ENCODE measurements at regions not wholly inside any gene's neighbourhood (a gene's known extent, or its start where the extent isn't known, plus 50 kb on each side); places are given as distances from the start of the nearest gene placed in this dataset.

GRCh38 chr18:55102958-55103456 lies 143.7 kb upstream of the CCDC68 start:
- Histone ChIP-seq H2AFZ (ENCODE audit: low read length) (no peak overlapping the region), H4K20me1 (ENCODE audit: low read length) (no peaks in the 10 kb centered on the region), H3K9ac (ENCODE audit: low read length) (no peak overlapping the region), H3K36me3 (ENCODE audit: low read depth, low read length) (no peaks in the 10 kb centered on the region), H3F3A (ENCODE audit: low read length, unreplicated experiment) (no peaks in the 10 kb centered on the region), H3K4me2 (ENCODE audit: low read length) (no peak overlapping the region), H3K9me2 (replicated peaks; ENCODE audit: low read length) (no peaks in the 10 kb centered on the region), H3K4me1 (ENCODE audit: insufficient read depth, low read length) (peaks cover 20% of the 10 kb centered on the region), H3K4me3 (ENCODE audit: low read length) (no peak overlapping the region), H3K27ac (ENCODE audit: low read length) (no peak overlapping the region), H3K9me3 (ENCODE audit: low read length) (no peaks in the 10 kb centered on the region), H3K79me2 (ENCODE audit: low read length) (no peaks in the 10 kb centered on the region), H3K27me3 (ENCODE audit: low read length) (no peaks in the 10 kb centered on the region)
- TF ChIP-seq CTCF (conservative IDR thresholded peaks at IDR 0.05; ENCODE audit: low read depth, low read length), result no peak
- TF ChIP-seq EZH2phosphoT487 (IDR thresholded peaks at IDR 0.05; ENCODE audit: borderline replicate concordance, low read length), result no peak
- no peak for TF ChIP-seq EZH2 (IDR thresholded peaks at IDR 0.05; ENCODE audit: low read length, unreplicated experiment)
- ChIA-PET CTCF (no interaction called here), POLR2A (ENCODE audit: unreplicated experiment) (no interaction called here)
- ATAC-seq (no peak), DNase-seq (no peak)
- BruUV-seq (replicated peaks), result no TSS peak
- intact Hi-C loops (cut with micrococcal nuclease), result loop anchor here (5.0 kb wide), 1 partner anchor 101 kb away; no protein-coding TSS in a partner anchor

DNA sequence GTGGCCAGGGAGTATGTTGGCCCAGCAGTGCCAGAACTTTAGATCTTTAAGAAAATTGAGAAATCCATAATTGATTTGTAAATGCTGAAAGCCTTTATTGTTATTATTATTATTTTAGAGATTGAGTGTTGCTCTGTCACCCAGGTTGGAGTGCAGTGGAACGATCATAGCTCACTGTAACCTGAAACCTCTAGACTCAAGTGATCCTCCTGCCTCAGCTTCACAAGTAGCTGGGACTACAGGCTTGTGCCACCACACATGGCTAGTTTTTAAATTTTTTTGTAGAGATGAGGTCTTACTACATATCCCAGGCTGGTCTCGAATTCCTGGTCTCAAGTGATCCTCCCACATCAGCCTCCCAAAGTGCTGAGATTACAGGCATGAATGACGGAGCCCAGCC lies 143.2 kb upstream of the CCDC68 start:
- Histone ChIP-seq H3K9me2 (replicated peaks; ENCODE audit: low read length) (no peaks in the 10 kb centered on the region), H3K9ac (ENCODE audit: low read length) (no peak overlapping the region), H3K9me3 (ENCODE audit: low read length) (no peaks in the 10 kb centered on the region), H3F3A (ENCODE audit: low read length, unreplicated experiment) (no peaks in the 10 kb centered on the region), H3K27me3 (ENCODE audit: low read length) (no peaks in the 10 kb centered on the region), H3K4me3 (ENCODE audit: low read length) (no peak overlapping the region), H3K4me1 (ENCODE audit: insufficient read depth, low read length) (peaks cover 20% of the 10 kb centered on the region), H3K36me3 (ENCODE audit: low read depth, low read length) (no peaks in the 10 kb centered on the region), H2AFZ (ENCODE audit: low read length) (no peak overlapping the region), H4K20me1 (ENCODE audit: low read length) (no peaks in the 10 kb centered on the region), H3K79me2 (ENCODE audit: low read length) (no peaks in the 10 kb centered on the region), H3K4me2 (ENCODE audit: low read length) (no peak overlapping the region), H3K27ac (ENCODE audit: low read length) (no peak overlapping the region)
- POLR2A ChIA-PET (ENCODE audit: unreplicated experiment), result no interaction called here
- CTCF ChIA-PET, result no interaction called here
- intact Hi-C loops (cut with micrococcal nuclease), result loop anchor here (5.0 kb wide), 1 partner anchor 100 kb away; no protein-coding TSS in a partner anchor
- TF ChIP-seq EZH2 (IDR thresholded peaks at IDR 0.05; ENCODE audit: low read length, unreplicated experiment), result no peak
- no peak for TF ChIP-seq CTCF (conservative IDR thresholded peaks at IDR 0.05; ENCODE audit: low read depth, low read length)
- no peak for TF ChIP-seq EZH2phosphoT487 (IDR thresholded peaks at IDR 0.05; ENCODE audit: borderline replicate concordance, low read length)
- ATAC-seq (no peak), DNase-seq (no peak)
- no TSS peak for BruUV-seq (replicated peaks)

GRCh38 chr18:55101458-55101824 lies 142.2 kb upstream of the CCDC68 start:
- ATAC-seq (peak; percentile 6; the same call in 1 of the 2 replicates), DNase-seq (no peak)
- H3K27me3 ChIP-seq (ENCODE audit: low read length), result no peaks in the 10 kb centered on the region
- peak overlapping the region; percentile 45 for H3K4me2 ChIP-seq (ENCODE audit: low read length)
- H3K79me2 ChIP-seq (ENCODE audit: low read length), result no peaks in the 10 kb centered on the region
- peak overlapping the region; percentile 38 for H3K27ac ChIP-seq (ENCODE audit: low read length)
- H3K9me2 ChIP-seq (replicated peaks; ENCODE audit: low read length), result no peaks in the 10 kb centered on the region
- H3K36me3 ChIP-seq (ENCODE audit: low read depth, low read length), result no peaks in the 10 kb centered on the region
- no peaks in the 10 kb centered on the region for H3K9me3 ChIP-seq (ENCODE audit: low read length)
- no TSS peak for BruUV-seq (replicated peaks)
- intact Hi-C loops (cut with micrococcal nuclease), result loop anchor here (5.0 kb wide), 1 partner anchor 99 kb away; no protein-coding TSS in a partner anchor
- H3K4me3 ChIP-seq (ENCODE audit: low read length), result no peak overlapping the region; the same call in 1 of the 2 replicates
- H3F3A ChIP-seq (ENCODE audit: low read length, unreplicated experiment), result no peaks in the 10 kb centered on the region
- H3K4me1 ChIP-seq (ENCODE audit: insufficient read depth, low read length), result peaks cover 20% of the 10 kb centered on the region
- no peak overlapping the region for H3K9ac ChIP-seq (ENCODE audit: low read length)
- H4K20me1 ChIP-seq (ENCODE audit: low read length), result no peaks in the 10 kb centered on the region
- POLR2A ChIA-PET (ENCODE audit: unreplicated experiment), result no interaction called here
- TF ChIP-seq EZH2 (IDR thresholded peaks at IDR 0.05; ENCODE audit: low read length, unreplicated experiment) (no peak), EZH2phosphoT487 (IDR thresholded peaks at IDR 0.05; ENCODE audit: borderline replicate concordance, low read length) (no peak), CTCF (conservative IDR thresholded peaks at IDR 0.05; ENCODE audit: low read depth, low read length) (no peak)
- CTCF ChIA-PET, result no interaction called here
- no peak overlapping the region for H2AFZ ChIP-seq (ENCODE audit: low read length)
